ENCODE measurements at regions not wholly inside any gene's neighbourhood (a gene's known extent, or its start where the extent isn't known, plus 50 kb on each side); places are given as distances from the start of the nearest gene placed in this dataset.
"Not testable (repeated sequence)": the region's sequence is repeated elsewhere in the genome, so short reads cannot be mapped to it uniquely, and the experiment has no call there.

DNA sequence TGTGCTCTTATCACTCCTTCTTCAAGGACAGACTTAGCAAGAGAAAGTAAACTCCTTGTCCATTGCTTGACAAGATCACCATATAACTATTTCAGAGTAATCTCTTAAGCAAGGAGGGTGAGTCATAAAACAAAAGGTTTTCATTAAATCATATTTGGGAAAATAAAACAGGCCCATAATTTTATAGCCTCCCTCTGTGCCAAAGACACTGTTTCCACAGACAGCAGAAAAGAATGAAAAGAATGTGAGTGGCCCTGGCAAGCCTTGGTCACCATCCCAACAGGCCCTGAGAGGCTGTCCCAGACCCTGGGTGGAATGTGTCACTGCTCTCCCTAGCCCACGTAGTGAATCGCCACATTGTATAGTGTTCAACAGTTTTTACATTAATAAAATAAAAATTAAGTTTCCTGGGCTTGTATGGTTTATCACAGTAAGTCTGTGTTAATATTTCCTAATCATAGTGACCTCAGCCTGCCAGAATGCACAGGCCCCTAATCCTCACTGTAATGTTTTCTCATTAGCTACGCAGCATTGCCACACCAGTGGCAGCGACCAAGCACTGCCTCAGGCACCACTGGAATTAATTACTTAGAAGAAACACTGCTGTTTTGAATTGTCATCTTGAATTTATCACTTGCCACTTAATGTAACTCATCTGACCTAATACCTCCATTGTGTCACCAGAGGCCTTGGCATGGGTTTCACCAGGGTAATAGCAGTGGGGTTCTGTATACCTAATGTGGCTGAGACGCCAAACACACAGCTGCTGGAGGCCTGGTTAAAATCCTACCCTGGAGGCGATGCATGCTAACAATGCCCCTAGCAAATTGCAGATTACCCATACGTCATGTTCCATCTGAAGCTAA, 401.9 kb downstream of the LNPK start:
- no peaks in the 10 kb centered on the region for H3K9me3 ChIP-seq (replicated peaks; ENCODE audit: low read length)
- peak overlapping the region; percentile 18 for H3K9ac ChIP-seq (ENCODE audit: low read depth, low read length)
- H3K4me3 ChIP-seq (ENCODE audit: low read length), result peak overlapping the region; percentile 12
- no peaks in the 10 kb centered on the region for H3K27me3 ChIP-seq (ENCODE audit: control insufficient read depth, insufficient read depth, low read length)
- H3K4me2 ChIP-seq (ENCODE audit: low read length), result peak overlapping the region; percentile 63
- H3K4me1 ChIP-seq (ENCODE audit: control insufficient read depth, insufficient read depth, low read length), result peaks cover 21% of the 10 kb centered on the region
- no peaks in the 10 kb centered on the region for H3K36me3 ChIP-seq (ENCODE audit: insufficient read depth, low read length)

DNA sequence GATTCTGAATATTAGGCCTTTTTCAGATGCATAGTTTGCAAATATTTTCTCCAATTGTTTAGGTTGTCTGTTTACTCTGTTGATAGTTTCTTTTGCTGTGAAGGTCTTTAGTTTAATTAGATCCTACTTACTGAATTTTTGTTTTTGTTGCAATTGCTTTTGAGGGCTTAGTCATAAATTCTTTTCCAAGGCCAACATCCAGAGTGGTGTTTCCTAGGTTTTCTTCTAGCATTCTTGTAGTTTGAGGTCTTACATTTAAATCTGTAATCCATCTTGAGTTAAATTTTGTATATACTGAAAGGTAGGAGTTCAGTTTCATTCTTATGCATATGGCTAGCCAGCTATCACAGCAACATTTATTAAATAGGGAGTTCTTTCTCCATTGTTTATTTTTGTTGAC, 404.8 kb downstream of the LNPK start:
- H3K4me3 ChIP-seq (ENCODE audit: low read length), result no peak overlapping the region
- no peak overlapping the region for H3K4me2 ChIP-seq (ENCODE audit: low read length)
- H3K9me3 ChIP-seq (replicated peaks; ENCODE audit: low read length), result no peaks in the 10 kb centered on the region
- H3K4me1 ChIP-seq (ENCODE audit: control insufficient read depth, insufficient read depth, low read length), result peaks cover 21% of the 10 kb centered on the region
- H3K27me3 ChIP-seq (ENCODE audit: control insufficient read depth, insufficient read depth, low read length), result no peaks in the 10 kb centered on the region
- no peaks in the 10 kb centered on the region for H3K36me3 ChIP-seq (ENCODE audit: insufficient read depth, low read length)
- H3K9ac ChIP-seq (ENCODE audit: low read depth, low read length), result no peak overlapping the region

DNA sequence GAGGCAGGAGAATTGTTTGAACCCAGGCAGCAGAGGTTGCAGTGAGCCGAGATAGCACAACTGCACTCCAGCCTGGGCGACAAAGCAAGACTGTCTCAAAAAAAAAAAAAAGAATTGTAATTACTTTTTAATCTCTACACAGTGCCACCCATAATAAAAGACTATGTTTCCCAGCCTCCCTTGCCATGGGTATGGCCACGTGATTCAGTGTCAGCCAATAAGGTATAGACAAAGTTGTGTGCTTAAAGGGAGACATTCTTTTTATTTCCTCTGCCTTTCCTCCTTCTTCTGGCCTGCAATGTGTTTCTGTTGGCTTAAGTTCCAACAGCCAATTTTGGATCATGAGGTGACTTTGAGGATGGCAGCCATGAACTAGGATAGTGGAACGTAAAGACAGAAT, 406.9 kb downstream of the LNPK start:
- no peaks in the 10 kb centered on the region for H3K9me3 ChIP-seq (replicated peaks; ENCODE audit: low read length)
- H3K4me3 ChIP-seq (ENCODE audit: low read length), result no peak overlapping the region
- H3K4me2 ChIP-seq (ENCODE audit: low read length), result no peak overlapping the region
- no peaks in the 10 kb centered on the region for H3K27me3 ChIP-seq (ENCODE audit: control insufficient read depth, insufficient read depth, low read length)
- H3K9ac ChIP-seq (ENCODE audit: low read depth, low read length), result no peak overlapping the region
- peaks cover 8% of the 10 kb centered on the region for H3K4me1 ChIP-seq (ENCODE audit: control insufficient read depth, insufficient read depth, low read length)
- no peaks in the 10 kb centered on the region for H3K36me3 ChIP-seq (ENCODE audit: insufficient read depth, low read length)

DNA sequence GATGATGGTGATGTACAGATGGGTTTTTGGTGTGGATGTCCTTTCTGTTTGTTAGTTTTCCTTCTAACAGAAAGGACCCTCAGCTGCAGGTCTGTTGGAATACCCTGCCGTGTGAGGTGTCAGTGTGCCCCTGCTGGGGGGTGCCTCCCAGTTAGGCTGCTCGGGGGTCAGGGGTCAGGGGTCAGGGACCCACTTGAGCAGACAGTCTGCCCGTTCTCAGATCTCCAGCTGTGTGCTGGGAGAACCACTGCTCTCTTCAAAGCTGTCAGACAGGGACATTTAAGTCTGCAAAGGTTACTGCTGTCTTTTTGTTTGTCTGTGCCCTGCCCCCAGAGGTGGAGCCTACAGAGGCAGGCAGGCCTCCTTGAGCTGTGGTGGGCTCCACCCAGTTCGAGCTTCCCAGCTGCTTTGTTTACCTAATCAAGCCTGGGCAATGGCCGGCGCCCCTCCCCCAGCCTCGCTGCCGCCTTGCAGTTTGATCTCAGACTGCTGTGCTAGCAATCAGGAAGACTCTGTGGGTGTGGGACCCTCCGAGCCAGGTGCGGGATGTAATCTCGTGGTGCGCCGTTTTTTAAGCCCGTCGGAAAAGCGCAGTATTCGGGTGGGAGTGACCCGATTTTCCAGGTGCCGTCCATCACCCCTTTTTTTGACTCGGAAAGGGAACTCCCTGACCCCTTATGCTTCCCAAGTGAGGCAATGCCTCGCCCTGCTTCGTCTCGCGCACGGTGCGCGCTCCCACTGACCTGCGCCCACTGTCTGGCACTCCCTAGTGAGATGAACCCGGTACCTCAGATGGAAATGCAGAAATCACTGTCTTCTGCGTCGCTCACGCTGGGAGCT, 408.2 kb downstream of the LNPK start:
- not testable (repeated sequence) for H3K4me1 ChIP-seq (ENCODE audit: control insufficient read depth, insufficient read depth, low read length); H3K4me3 ChIP-seq (ENCODE audit: low read length); H3K9ac ChIP-seq (ENCODE audit: low read depth, low read length); H3K4me2 ChIP-seq (ENCODE audit: low read length); H3K27me3 ChIP-seq (ENCODE audit: control insufficient read depth, insufficient read depth, low read length); H3K9me3 ChIP-seq (replicated peaks; ENCODE audit: low read length); H3K36me3 ChIP-seq (ENCODE audit: insufficient read depth, low read length)

DNA sequence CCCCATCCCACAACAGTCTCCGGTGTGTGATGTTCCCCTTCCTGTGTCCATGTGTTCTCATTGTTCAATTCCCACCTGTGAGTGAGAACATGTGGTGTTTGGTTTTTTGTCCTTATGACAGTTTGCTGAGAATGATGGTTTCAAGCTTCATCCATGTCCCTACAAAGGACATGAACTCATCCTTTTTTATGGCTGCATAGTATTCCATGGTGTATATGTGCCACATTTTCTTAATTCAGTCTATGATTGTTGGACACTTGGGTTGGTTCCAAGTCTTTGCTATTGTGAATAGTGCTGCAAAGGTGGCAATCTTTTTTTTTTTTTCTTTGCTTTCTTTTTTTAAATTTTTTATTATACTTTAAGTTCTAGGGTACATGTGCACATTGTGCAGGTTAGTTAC, 406.7 kb upstream of the ATP5MC3 start:
- H3K4me1 ChIP-seq (ENCODE audit: control insufficient read depth, insufficient read depth, low read length); H3K9me3 ChIP-seq (replicated peaks; ENCODE audit: low read length); H3K27me3 ChIP-seq (ENCODE audit: control insufficient read depth, insufficient read depth, low read length); H3K36me3 ChIP-seq (ENCODE audit: insufficient read depth, low read length); H3K4me3 ChIP-seq (ENCODE audit: low read length); H3K4me2 ChIP-seq (ENCODE audit: low read length); H3K9ac ChIP-seq (ENCODE audit: low read depth, low read length): not testable (repeated sequence)

DNA sequence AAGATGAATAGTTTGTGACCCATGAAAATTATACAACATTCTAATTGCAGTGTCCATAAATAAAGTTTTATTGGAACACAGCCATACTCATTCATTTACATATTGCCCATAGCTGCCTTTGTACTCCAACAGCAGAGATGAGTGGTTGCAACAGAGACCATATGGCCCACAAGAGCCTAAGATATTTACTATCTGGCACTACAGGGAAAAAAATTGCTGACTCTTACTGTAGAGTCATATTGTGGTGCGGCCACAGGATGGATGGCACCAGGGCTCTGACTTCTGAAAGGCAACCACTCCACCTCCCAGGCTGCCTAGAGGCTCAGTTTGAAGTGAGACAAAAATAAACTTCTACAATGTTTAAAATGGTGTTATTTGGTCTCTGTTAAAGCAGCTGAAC, 404.0 kb upstream of the ATP5MC3 start:
- H3K27me3 ChIP-seq (ENCODE audit: control insufficient read depth, insufficient read depth, low read length), result no peaks in the 10 kb centered on the region
- H3K4me3 ChIP-seq (ENCODE audit: low read length), result no peak overlapping the region
- no peaks in the 10 kb centered on the region for H3K36me3 ChIP-seq (ENCODE audit: insufficient read depth, low read length)
- no peaks in the 10 kb centered on the region for H3K9me3 ChIP-seq (replicated peaks; ENCODE audit: low read length)
- H3K4me1 ChIP-seq (ENCODE audit: control insufficient read depth, insufficient read depth, low read length), result no peaks in the 10 kb centered on the region
- no peak overlapping the region for H3K9ac ChIP-seq (ENCODE audit: low read depth, low read length)
- no peak overlapping the region for H3K4me2 ChIP-seq (ENCODE audit: low read length)

DNA sequence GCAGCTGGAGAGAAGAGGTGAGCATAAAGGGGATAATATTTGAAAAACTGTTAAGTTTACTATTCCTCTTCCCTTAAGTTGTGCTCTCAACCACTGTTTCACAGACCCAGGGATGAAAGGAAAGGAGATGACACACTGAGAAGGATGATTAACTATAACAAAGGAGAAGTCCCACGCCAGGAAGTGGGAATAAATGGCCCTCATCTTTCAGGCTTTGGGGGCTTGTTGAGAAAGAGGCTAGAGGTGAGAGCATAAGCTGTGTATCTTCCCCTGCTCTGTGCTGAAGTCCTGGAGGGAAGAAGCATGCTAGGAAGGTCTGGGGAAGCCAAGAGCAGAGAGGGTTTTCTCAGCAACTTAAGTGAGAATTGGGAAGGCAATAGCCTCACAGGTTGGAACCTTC, 399.1 kb upstream of the ATP5MC3 start:
- Histone ChIP-seq H3K4me3 (ENCODE audit: low read length) (no peak overlapping the region), H3K36me3 (ENCODE audit: insufficient read depth, low read length) (no peaks in the 10 kb centered on the region), H3K4me2 (ENCODE audit: low read length) (no peak overlapping the region), H3K4me1 (ENCODE audit: control insufficient read depth, insufficient read depth, low read length) (no peaks in the 10 kb centered on the region), H3K9ac (ENCODE audit: low read depth, low read length) (no peak overlapping the region), H3K27me3 (ENCODE audit: control insufficient read depth, insufficient read depth, low read length) (no peaks in the 10 kb centered on the region), H3K9me3 (replicated peaks; ENCODE audit: low read length) (no peaks in the 10 kb centered on the region)

DNA sequence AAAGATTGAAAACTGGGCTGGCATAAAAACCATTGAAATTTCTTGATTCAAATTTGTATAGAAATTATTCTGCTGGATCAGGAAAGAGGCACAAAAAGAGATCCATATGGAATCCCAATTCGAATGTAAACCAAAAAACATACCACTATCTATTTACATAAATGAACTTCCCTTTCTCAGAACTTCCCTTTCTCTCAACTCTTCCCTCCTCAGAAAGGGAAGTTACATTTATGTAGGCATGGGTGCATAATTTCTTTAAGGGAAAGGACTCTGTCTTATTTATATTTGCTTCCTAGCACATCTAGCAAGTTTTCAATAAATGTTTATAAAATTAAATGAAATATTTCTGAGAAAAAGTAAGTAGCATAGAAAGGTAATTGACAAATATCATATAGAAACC, 398.1 kb upstream of the ATP5MC3 start:
- H3K4me2 ChIP-seq (ENCODE audit: low read length), result no peak overlapping the region
- no peak overlapping the region for H3K9ac ChIP-seq (ENCODE audit: low read depth, low read length)

DNA sequence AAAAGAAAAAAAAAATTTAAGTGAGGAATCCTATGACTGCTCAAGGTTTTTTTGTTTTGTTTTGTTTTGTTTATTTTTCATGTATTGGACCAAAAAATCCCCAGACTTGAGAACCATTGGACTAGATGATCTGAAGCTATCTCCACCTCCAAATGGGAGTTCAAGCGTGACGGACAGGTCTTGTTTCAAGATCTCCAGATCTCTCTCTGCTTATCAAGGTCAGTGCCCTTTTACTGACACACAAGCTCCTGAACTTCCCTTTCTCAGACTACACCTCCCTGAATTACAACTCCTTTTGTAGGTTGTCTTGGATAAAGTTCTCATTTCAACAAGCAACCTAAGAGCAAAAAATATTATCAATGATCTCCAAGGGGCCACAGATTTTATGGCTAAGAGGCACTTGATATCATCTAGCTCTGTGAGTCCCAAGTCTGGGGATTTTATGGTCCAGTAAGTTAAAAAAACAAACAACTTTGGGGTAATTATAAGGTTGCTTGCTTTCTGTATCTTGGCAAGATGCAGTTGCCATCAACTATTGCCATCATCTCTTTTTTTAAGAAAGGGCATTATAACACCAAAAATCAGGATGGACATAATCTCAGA, 396.0 kb upstream of the ATP5MC3 start:
- Histone ChIP-seq H3K4me1 (ENCODE audit: control insufficient read depth, insufficient read depth, low read length) (no peaks in the 10 kb centered on the region), H3K9me3 (replicated peaks; ENCODE audit: low read length) (no peaks in the 10 kb centered on the region), H3K36me3 (ENCODE audit: insufficient read depth, low read length) (no peaks in the 10 kb centered on the region), H3K4me3 (ENCODE audit: low read length) (no peak overlapping the region), H3K4me2 (ENCODE audit: low read length) (no peak overlapping the region), H3K27me3 (ENCODE audit: control insufficient read depth, insufficient read depth, low read length) (no peaks in the 10 kb centered on the region), H3K9ac (ENCODE audit: low read depth, low read length) (no peak overlapping the region)

More for the DNA sequence above, 398.1 kb upstream of the ATP5MC3 start:
- no peaks in the 10 kb centered on the region for H3K27me3 ChIP-seq (ENCODE audit: control insufficient read depth, insufficient read depth, low read length)
- no peaks in the 10 kb centered on the region for H3K36me3 ChIP-seq (ENCODE audit: insufficient read depth, low read length)
- H3K4me1 ChIP-seq (ENCODE audit: control insufficient read depth, insufficient read depth, low read length), result no peaks in the 10 kb centered on the region
- H3K9me3 ChIP-seq (replicated peaks; ENCODE audit: low read length), result no peaks in the 10 kb centered on the region
- H3K4me3 ChIP-seq (ENCODE audit: low read length), result no peak overlapping the region

DNA sequence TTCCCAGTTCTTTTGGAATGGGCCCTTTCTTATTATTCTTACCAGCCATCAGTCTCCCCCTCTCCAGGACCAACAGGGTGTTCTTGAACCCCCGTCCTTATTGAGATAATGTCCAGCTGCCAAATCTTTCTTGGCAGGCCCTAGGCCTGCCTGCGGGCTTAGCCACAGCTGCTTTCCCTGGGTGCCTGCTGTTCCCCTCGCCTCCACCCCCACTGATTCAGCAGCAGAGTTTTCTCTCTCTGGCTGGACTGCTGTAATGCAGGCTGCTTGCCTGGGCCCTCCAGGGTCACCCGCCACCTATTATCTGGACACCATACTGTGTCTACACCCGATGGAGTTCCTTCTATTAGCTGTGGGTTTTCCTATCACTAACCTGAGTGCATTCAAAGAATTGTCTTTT, 395.4 kb upstream of the ATP5MC3 start:
- Histone ChIP-seq H3K27me3 (ENCODE audit: control insufficient read depth, insufficient read depth, low read length) (no peaks in the 10 kb centered on the region), H3K36me3 (ENCODE audit: insufficient read depth, low read length) (no peaks in the 10 kb centered on the region), H3K9ac (ENCODE audit: low read depth, low read length) (no peak overlapping the region), H3K4me3 (ENCODE audit: low read length) (no peak overlapping the region), H3K9me3 (replicated peaks; ENCODE audit: low read length) (no peaks in the 10 kb centered on the region), H3K4me2 (ENCODE audit: low read length) (no peak overlapping the region), H3K4me1 (ENCODE audit: control insufficient read depth, insufficient read depth, low read length) (no peaks in the 10 kb centered on the region)

DNA sequence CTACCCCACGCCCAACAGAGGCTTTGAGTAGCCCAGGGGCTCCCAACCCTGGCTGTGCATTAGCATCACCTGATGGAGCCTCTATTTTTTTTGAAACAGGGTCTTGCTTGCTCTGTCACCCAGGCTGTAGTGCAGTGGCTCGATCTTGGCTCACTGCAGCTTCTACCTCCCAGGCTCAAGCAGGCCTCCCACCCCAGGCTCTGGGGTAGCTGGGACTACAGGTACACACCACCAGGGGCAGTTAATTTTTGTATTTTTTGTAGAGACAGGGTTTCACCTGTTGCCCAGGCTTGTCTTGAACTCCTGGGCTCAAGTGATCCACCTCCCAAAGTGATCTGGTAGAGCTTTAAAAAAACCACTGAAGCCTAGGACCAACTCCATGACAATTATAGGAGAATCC, 394.8 kb upstream of the ATP5MC3 start:
- H3K4me1 ChIP-seq (ENCODE audit: control insufficient read depth, insufficient read depth, low read length), result no peaks in the 10 kb centered on the region
- H3K36me3 ChIP-seq (ENCODE audit: insufficient read depth, low read length), result no peaks in the 10 kb centered on the region

More for the DNA sequence above, 394.8 kb upstream of the ATP5MC3 start:
- Histone ChIP-seq H3K4me3 (ENCODE audit: low read length) (no peak overlapping the region), H3K9me3 (replicated peaks; ENCODE audit: low read length) (no peaks in the 10 kb centered on the region), H3K27me3 (ENCODE audit: control insufficient read depth, insufficient read depth, low read length) (no peaks in the 10 kb centered on the region), H3K4me2 (ENCODE audit: low read length) (no peak overlapping the region), H3K9ac (ENCODE audit: low read depth, low read length) (no peak overlapping the region)
